ENCODE measurements at regions not wholly inside any gene's neighbourhood (a gene's known extent, or its start where the extent isn't known, plus 50 kb on each side); places are given as distances from the start of the nearest gene placed in this dataset.

DNA sequence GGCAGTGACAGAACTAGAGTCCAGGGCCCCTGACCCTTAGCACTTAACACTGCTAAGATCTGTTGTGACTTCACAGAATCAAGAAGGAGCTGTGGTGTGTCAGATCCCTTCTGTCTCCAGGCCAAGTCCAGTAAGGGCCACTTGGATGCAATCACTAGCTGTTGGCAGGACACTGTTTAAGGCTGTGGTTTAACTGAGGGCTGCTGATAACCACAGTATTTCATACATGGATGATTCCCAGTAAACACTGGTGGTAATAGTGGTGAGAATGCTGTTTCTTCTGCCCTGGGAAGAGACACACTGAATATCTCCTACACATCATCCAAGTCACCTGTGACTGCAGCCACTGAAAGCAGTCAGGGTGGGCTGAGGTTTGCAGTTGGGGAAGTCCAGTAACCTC lies 77.7 kb upstream of the FBXO11 start:
- TF ChIP-seq, protein P1, sequence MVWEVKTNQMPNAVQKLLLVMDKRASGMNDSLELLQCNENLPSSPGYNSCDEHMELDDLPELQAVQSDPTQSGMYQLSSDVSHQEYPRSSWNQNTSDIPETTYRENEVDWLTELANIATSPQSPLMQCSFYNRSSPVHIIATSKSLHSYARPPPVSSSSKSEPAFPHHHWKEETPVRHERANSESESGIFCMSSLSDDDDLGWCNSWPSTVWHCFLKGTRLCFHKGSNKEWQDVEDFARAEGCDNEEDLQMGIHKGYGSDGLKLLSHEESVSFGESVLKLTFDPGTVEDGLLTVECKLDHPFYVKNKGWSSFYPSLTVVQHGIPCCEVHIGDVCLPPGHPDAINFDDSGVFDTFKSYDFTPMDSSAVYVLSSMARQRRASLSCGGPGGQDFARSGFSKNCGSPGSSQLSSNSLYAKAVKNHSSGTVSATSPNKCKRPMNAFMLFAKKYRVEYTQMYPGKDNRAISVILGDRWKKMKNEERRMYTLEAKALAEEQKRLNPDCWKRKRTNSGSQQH (CRISPR knock-in tag; IDR thresholded peaks at IDR 0.05; ENCODE audit: low read depth) = no peak
- TF ChIP-seq POLR2A (IDR thresholded peaks at IDR 0.05; ENCODE audit: insufficient read depth in 1 of 2, low read depth in 2 of 2, low read length in 2 of 2) = no peak
- no peak for TF ChIP-seq ZNF879 (CRISPR knock-in tag; IDR thresholded peaks at IDR 0.05)
- no peak for TF ChIP-seq SMAD1 (CRISPR knock-in tag; IDR thresholded peaks at IDR 0.05; ENCODE audit: borderline replicate concordance, low read depth)
- no peak for TF ChIP-seq PRDM4 (CRISPR knock-in tag; IDR thresholded peaks at IDR 0.05; ENCODE audit: borderline replicate concordance)
- TF ChIP-seq AHR (CRISPR knock-in tag; IDR thresholded peaks at IDR 0.05) = no peak
- TF ChIP-seq ELF1 (CRISPR knock-in tag; IDR thresholded peaks at IDR 0.05) = no peak
- TF ChIP-seq PITX1 (CRISPR knock-in tag; IDR thresholded peaks at IDR 0.05) = no peak
- no peak for TF ChIP-seq GLI4 (CRISPR knock-in tag; IDR thresholded peaks at IDR 0.05; ENCODE audit: borderline replicate concordance)
